ENCODE measurements at regions not wholly inside any gene's neighbourhood (a gene's known extent, or its start where the extent isn't known, plus 50 kb on each side); places are given as distances from the start of the nearest gene placed in this dataset.

GRCh38 chr4:135250040-135250439 is 1048.5 kb upstream of the PABPC4L start:
- Histone ChIP-seq H3K4me3 (ENCODE audit: low read depth, low read length) (no peak overlapping the region), H3K27me3 (replicated peaks) (no peaks in the 10 kb centered on the region), H3K27ac (no peak overlapping the region), H3K36me3 (replicated peaks) (no peaks in the 10 kb centered on the region)
- DNase-seq: no peak
- no peak for TF ChIP-seq CTCF (IDR thresholded peaks at IDR 0.05; ENCODE audit: low read depth, low read length, missing control alignments)
- in situ Hi-C loops (cut with HindIII; ENCODE audit: low pct_ligation_motif_present, low sequenced_read_pairs): no loop called here

GRCh38 chr4:135249024-135249423 is 1047.4 kb upstream of the PABPC4L start:
- Histone ChIP-seq H3K27ac (no peak overlapping the region), H3K36me3 (replicated peaks) (no peaks in the 10 kb centered on the region), H3K4me3 (ENCODE audit: low read depth, low read length) (no peak overlapping the region), H3K27me3 (replicated peaks) (no peaks in the 10 kb centered on the region)
- TF ChIP-seq CTCF (IDR thresholded peaks at IDR 0.05; ENCODE audit: low read depth, low read length, missing control alignments): no peak
- DNase-seq: no peak
- in situ Hi-C loops (cut with HindIII; ENCODE audit: low pct_ligation_motif_present, low sequenced_read_pairs): no loop called here

- in situ Hi-C loops (cut with HindIII; ENCODE audit: low pct_ligation_motif_present, low sequenced_read_pairs): no loop called here
- DNase-seq: no peak
- TF ChIP-seq CTCF (IDR thresholded peaks at IDR 0.05; ENCODE audit: low read depth, low read length, missing control alignments): no peak
- no peak overlapping the region for H3K27ac ChIP-seq
- H3K36me3 ChIP-seq (replicated peaks): no peaks in the 10 kb centered on the region
- H3K4me3 ChIP-seq (ENCODE audit: low read depth, low read length): no peak overlapping the region
- no peaks in the 10 kb centered on the region for H3K27me3 ChIP-seq (replicated peaks)
Measured at GRCh38 chr4:135244696-135245095, 1043.1 kb upstream of the PABPC4L start.

GRCh38 chr4:135244056-135244455 is 1042.5 kb upstream of the PABPC4L start:
- no peak overlapping the region for H3K27ac ChIP-seq
- in situ Hi-C loops (cut with HindIII; ENCODE audit: low pct_ligation_motif_present, low sequenced_read_pairs): no loop called here

GRCh38 chr4:135240796-135241195 is 1039.2 kb upstream of the PABPC4L start:
- DNase-seq: no peak
- TF ChIP-seq CTCF (IDR thresholded peaks at IDR 0.05; ENCODE audit: low read depth, low read length, missing control alignments): no peak

More at GRCh38 chr4:135244056-135244455, 1042.5 kb upstream of the PABPC4L start:
- H3K4me3 ChIP-seq (ENCODE audit: low read depth, low read length): no peak overlapping the region
- TF ChIP-seq CTCF (IDR thresholded peaks at IDR 0.05; ENCODE audit: low read depth, low read length, missing control alignments): no peak
- no peaks in the 10 kb centered on the region for H3K36me3 ChIP-seq (replicated peaks)
- H3K27me3 ChIP-seq (replicated peaks): no peaks in the 10 kb centered on the region
- DNase-seq: no peak

GRCh38 chr4:135239964-135240363 is 1038.4 kb upstream of the PABPC4L start:
- no peak for TF ChIP-seq CTCF (IDR thresholded peaks at IDR 0.05; ENCODE audit: low read depth, low read length, missing control alignments)
- in situ Hi-C loops (cut with HindIII; ENCODE audit: low pct_ligation_motif_present, low sequenced_read_pairs): no loop called here
- Histone ChIP-seq H3K27me3 (replicated peaks) (no peaks in the 10 kb centered on the region), H3K27ac (no peak overlapping the region), H3K36me3 (replicated peaks) (no peaks in the 10 kb centered on the region), H3K4me3 (ENCODE audit: low read depth, low read length) (no peak overlapping the region)
- no peak for DNase-seq

More at GRCh38 chr4:135240796-135241195, 1039.2 kb upstream of the PABPC4L start:
- Histone ChIP-seq H3K4me3 (ENCODE audit: low read depth, low read length) (no peak overlapping the region), H3K27me3 (replicated peaks) (no peaks in the 10 kb centered on the region), H3K36me3 (replicated peaks) (no peaks in the 10 kb centered on the region), H3K27ac (no peak overlapping the region)
- in situ Hi-C loops (cut with HindIII; ENCODE audit: low pct_ligation_motif_present, low sequenced_read_pairs): no loop called here
